GM10847 (cell line): ENCODE measurements at regions not wholly inside any gene's neighbourhood (a gene's known extent, or its start where the extent isn't known, plus 50 kb on each side); places are given as distances from the start of the nearest gene placed in this dataset.

ENCODE experiments used
- POLR2A ChIP-seq: IDR thresholded peaks from 2 replicates; pipeline ENCODE4 v1.6.1; 2011; ENCODE audit not compliant: insufficient read length; ENCODE audit errors: extremely low read depth

GRCh38 chr14:53519137-53519536, 366.0 kb upstream of the DDHD1 start:
- TF ChIP-seq POLR2A, result no peak

- TF ChIP-seq POLR2A, result no peak
Observed at GRCh38 chr14:53517270-53517960, 364.3 kb upstream of the DDHD1 start.

- TF ChIP-seq POLR2A, result no peak
Observed at GRCh38 chr14:53516261-53516774, 363.2 kb upstream of the DDHD1 start.

GRCh38 chr14:53515276-53515675, 362.2 kb upstream of the DDHD1 start:
- TF ChIP-seq POLR2A, result no peak

- no peak for TF ChIP-seq POLR2A
Observed at GRCh38 chr14:53514197-53514596, 361.1 kb upstream of the DDHD1 start.

DNA sequence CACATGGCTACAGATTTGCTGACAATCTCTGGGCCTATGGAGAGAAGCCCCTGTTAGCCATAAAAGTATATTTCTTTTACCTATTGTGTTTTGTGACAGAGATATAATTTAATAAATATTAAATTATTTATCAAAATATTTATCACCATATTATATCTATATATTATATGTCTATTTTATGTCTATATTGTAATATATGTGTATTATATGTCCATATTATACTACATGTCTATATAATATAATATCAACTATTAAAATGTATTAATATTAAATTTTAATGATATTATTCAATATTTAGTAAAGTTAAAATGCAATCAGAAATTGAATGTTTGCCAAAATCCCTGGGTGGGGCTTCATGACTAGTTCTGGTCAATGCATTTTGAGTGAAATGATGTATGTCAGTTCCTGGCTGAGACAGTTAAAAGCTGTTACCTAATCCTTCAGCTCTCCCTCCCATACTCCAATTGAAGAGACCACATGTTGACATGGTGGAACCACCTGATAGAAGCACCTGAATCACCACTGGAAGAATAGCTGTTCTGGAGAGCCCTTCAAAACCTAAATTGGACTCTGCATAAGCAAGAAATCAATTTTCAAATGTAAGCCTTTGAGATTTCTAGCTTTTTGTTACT, 357.3 kb upstream of the DDHD1 start:
- TF ChIP-seq POLR2A, result no peak

GRCh38 chr14:53509276-53510244, 356.4 kb upstream of the DDHD1 start:
- TF ChIP-seq POLR2A, result no peak

DNA sequence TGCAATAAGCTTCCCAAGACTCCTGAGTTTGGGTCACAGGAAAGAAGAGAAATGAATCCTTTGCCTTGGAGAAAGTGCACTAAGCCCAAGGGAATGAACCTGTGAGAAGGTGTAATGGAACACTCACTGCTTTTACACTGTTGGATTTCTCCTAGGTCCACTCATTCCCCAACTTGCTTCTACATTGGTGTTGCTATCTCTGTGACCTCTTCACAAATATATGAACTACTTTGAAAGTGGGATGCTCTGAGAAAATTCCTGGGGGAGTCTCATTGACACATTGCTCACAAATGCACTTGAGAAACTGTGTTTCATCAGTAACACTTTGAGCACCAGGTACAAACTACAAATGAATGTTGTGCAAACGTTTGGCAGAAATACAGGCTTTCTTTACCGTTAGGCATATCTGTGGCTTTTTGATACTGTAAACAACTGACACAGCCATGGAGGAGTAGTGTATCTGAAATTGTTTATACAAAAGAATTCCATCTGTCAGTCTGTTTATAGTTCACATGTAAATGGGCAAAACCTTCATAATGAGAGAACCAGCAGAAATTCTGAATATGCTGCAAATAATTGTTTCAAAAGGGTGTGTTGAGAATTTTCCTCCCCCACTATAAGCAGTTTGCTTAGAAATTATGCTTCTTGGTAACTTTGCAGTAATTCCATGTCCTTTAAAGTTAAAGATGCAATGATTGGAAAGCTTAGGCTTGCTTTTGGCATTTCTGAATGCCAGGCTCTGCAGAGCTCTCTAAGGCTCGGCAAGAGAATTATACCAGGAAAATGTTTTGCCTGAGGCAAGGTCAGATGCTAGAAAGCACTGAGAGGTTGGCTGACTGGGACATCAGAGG, 348.5 kb upstream of the DDHD1 start:
- no peak for TF ChIP-seq POLR2A

DNA sequence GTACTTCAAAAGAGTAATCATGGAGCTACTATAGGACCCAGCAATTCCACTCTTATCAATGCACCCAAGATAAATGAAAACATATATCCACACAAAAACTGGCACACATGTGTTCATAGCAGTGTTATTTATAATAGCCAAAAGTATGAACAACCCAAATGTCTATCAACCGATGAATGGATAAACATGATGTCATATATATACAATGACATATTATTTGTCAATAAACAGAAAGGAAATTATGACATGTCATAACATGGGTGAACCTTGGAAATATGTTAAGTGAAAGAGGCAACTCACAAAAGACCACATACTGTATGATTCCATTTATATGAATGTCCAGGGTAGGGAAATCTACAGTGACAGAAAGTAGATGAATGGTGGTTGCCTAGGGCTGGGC, 347.1 kb upstream of the DDHD1 start:
- TF ChIP-seq POLR2A, result no peak

DNA sequence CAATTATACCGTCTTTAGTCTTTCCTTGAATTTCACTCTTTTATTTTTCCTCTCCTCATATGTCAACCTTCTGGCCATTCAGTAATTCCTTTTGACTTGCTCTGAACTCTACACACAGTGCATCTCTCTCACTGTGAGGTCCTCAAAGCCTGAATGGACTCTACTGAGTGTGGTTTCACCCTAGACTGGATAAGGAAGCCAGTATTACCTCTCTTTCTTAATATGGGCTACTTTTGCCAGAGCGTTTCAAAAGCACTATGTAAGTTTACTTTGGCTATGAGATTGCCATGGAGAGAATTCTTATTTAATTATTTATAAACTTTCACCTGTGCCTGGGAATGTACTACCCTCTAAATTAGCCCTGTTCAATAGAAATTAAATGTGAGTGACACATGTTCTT, 343.5 kb upstream of the DDHD1 start:
- TF ChIP-seq POLR2A, result no peak

DNA sequence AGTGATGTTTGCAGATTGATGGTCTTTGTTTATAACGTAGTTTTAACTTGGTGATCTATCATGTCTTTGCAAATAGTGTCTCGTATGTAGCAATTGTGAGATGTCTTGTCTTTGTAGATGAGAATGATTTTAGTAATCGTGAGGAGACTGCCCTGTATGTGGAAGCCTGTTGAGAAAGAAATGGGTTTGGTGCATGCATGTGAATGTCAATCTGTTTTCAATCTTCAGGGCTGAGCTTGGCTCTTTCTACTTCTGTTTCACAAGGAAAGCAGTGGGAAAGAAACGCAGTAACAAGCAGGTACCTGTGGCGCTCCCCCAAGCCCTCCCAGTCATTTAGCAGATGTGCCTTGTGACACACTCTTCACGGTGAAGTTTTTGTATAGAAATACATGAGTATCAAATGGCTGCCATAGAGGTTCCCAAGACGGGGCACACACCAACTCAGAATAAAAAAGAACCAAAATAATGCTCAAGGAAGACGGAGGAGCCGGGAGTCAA, 342.8 kb upstream of the DDHD1 start:
- TF ChIP-seq POLR2A, result no peak

GRCh38 chr14:53494587-53494986, 341.5 kb upstream of the DDHD1 start:
- TF ChIP-seq POLR2A, result no peak

DNA sequence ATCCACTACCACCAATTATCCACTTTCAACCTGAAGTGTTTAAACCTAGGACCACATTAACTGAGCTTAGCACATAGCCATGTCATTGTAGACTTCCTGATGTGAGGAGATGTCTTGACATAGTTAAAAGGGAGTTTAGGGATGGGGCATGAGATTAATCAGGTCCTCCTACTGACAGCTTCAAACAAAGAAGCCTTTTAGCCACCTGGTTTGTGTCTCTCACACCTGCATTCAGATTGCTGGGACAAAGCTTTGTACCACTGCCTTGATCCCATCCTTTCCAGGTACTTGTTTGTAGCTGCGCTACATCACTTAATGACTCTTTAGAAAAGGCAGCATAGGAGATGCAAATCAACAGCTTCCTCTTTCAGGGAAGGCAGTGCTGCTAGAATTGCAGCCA, 340.7 kb upstream of the DDHD1 start:
- TF ChIP-seq POLR2A, result no peak

DNA sequence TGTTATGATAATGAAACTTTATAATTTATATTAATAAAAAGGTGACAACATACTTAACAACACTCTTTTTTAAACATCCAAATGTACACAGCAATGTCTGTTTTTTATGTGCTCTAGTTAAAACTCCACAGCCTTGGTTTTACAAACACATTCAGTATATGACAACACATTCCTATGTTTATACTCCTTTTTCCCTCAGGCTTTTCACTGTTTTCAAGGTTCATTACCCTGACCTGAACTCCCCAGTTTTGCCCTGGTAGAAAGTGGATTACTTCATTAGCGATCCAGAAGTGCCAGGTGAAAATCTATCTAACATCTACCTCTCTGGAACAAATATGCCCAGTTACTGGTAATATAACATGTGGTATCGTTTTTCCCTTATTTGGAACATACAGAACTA, 340.2 kb upstream of the DDHD1 start:
- TF ChIP-seq POLR2A, result no peak

DNA sequence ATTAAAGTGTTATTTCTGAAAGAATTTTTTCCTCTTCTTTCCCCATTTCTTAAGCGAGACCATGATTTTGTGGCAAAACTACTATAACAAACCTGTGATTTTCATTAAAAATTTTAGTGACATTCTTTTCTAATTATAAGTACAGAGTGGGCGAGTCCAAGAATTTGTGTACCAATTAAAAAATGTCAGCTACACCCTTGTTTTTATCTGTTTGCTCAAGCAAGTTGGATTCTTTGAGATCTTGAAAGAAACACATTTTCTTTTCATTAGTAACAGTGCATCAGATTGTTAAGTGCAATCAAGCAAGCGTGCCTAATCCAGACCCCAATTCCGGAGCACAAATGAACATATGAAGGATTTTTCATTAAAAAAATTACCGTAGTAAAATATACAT, 338.8 kb upstream of the DDHD1 start:
- no peak for TF ChIP-seq POLR2A
